Endothelial cell of umbilical vein (primary cell): ENCODE measurements at regions not wholly inside any gene's neighbourhood (a gene's known extent, or its start where the extent isn't known, plus 50 kb on each side); places are given as distances from the start of the nearest gene placed in this dataset.

Experiments
- GATA2 ChIP-seq: IDR thresholded peaks from 2 replicates; pipeline ENCODE4 v1.7.0; 2011; ENCODE audit warnings: low read depth, mild to moderate bottlenecking, moderate library complexity, mixed read lengths, low read length; ENCODE audit not compliant: insufficient read length, insufficient read depth
- MYC ChIP-seq: IDR thresholded peaks from one replicate; pipeline ENCODE4 v1.6.1; 2011; ENCODE audit warnings: mild to moderate bottlenecking, low read depth, low read length
- POLR2A ChIP-seq: IDR thresholded peaks from 2 replicates; pipeline ENCODE4 v1.6.1; 2012; ENCODE audit warnings: low read depth, mild to moderate bottlenecking, control low read depth, low read length
- TF ChIP-seq, protein P1 (sequence below), 2 donors: IDR thresholded peaks; 1 replicate in 1 of 2; 2 replicates in 1 of 2; pipeline ENCODE4 v1.5.1; 2011; ENCODE audit warnings: low read length in 2 of 2, mild to moderate bottlenecking in 2 of 2, moderate library complexity in 2 of 2, control low read depth in 1 of 2, inconsistent platforms in 1 of 2, low read depth in 1 of 2; ENCODE audit not compliant: insufficient read depth in 1 of 2; ENCODE audit errors: extremely low read depth in 1 of 2
- TF ChIP-seq, protein P2 (sequence below): IDR thresholded peaks from 2 replicates; pipeline ENCODE4 v1.6.1; 2011; ENCODE audit not compliant: insufficient read depth, insufficient read length

DNA sequence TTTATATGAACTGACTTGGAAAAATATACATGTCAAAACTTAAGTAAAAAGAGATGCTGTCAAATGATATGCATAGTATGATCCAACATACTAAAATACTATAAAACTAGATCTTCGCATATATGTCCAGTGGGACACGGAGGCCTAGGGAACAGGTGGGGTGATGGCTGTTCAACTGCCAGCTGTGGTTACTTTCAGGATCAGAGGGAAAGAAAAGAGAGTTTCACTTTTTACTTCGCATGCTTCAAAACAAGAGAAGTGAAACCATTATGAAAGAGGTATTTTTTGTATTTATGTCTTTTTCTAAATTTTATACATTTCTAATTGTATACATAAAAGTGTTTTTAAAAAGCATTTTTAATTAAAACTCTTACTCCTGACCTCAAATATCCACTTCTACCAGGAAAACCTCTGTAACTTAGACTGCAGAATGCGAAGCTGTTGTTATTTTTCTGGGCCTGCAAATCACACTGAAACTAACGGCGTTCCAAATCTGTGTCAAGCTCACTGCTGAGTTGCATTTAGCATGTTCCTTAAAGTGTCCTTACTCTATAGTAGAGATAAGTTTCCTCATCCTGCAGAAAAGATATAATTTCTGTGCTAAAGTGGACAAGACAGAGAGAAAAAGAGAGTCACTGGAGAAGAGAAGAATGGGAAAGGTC lies 97.8 kb upstream of the SLC35G4 start:
- TF ChIP-seq, protein P1, sequence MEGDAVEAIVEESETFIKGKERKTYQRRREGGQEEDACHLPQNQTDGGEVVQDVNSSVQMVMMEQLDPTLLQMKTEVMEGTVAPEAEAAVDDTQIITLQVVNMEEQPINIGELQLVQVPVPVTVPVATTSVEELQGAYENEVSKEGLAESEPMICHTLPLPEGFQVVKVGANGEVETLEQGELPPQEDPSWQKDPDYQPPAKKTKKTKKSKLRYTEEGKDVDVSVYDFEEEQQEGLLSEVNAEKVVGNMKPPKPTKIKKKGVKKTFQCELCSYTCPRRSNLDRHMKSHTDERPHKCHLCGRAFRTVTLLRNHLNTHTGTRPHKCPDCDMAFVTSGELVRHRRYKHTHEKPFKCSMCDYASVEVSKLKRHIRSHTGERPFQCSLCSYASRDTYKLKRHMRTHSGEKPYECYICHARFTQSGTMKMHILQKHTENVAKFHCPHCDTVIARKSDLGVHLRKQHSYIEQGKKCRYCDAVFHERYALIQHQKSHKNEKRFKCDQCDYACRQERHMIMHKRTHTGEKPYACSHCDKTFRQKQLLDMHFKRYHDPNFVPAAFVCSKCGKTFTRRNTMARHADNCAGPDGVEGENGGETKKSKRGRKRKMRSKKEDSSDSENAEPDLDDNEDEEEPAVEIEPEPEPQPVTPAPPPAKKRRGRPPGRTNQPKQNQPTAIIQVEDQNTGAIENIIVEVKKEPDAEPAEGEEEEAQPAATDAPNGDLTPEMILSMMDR (IDR thresholded peaks at IDR 0.05; ENCODE audit: extremely low read depth in 1 of 2, insufficient read depth in 1 of 2, low read depth in 1 of 2, low read length in 2 of 2), result no peak
- TF ChIP-seq, protein P2, sequence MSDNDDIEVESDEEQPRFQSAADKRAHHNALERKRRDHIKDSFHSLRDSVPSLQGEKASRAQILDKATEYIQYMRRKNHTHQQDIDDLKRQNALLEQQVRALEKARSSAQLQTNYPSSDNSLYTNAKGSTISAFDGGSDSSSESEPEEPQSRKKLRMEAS, result no peak
- TF ChIP-seq POLR2A (no peak), MYC (no peak), GATA2 (no peak)
